Forelimb muscle (tissue), 1 donor: ENCODE measurements at regions not wholly inside any gene's neighbourhood (a gene's known extent, or its start where the extent isn't known, plus 50 kb on each side); places are given as distances from the start of the nearest gene placed in this dataset.

ENCODE experiments used
- DNase-seq: peaks from one replicate; pipeline ENCODE4 v3.0.0-alpha.2; 2013; ENCODE audit warnings: low read depth

GRCh38 chr21:43348170-43348766, 78.7 kb downstream of the SIK1 start:
- no peak for DNase-seq

- no peak for DNase-seq
Measured at GRCh38 chr21:43347461-43348169, 79.3 kb downstream of the SIK1 start.

- no peak for DNase-seq
Measured at GRCh38 chr21:43346551-43346950, 80.4 kb downstream of the SIK1 start.

GRCh38 chr21:43345746-43346409, 81.1 kb downstream of the SIK1 start:
- no peak for DNase-seq

DNA sequence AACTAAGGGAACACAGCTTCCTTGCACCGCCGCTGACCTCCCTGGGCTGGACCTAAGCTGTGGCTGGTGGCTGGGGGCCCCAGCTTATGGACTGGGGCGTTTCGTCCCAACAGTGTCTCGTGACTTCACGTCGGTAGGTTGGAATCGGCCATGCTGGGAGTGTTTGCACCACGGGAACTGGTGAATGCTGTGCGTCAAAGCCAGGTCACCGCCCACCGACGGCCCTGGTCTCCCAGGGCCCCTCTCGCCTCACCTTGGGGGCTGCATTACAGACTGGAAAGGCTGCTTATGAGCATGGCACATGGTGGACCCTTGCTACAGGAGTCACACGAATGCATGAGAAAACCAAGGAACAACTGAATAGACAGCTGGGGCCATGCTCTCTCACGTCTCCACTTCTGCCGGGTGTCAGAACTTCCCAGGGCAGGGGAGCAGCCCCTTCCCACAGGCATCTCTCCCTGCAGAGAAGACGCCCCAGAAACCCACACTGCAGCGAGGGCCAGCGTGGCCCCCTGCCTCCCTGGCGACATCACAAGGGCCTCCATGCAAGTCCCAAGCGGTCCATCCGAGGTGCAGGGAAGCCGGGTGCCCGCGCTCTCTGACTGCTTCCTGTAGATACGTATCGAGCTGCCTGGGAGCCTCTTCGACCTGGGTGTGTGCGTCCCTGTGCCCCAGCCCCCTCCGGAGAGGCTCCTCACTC, 81.7 kb downstream of the SIK1 start:
- DNase-seq = no peak

DNA sequence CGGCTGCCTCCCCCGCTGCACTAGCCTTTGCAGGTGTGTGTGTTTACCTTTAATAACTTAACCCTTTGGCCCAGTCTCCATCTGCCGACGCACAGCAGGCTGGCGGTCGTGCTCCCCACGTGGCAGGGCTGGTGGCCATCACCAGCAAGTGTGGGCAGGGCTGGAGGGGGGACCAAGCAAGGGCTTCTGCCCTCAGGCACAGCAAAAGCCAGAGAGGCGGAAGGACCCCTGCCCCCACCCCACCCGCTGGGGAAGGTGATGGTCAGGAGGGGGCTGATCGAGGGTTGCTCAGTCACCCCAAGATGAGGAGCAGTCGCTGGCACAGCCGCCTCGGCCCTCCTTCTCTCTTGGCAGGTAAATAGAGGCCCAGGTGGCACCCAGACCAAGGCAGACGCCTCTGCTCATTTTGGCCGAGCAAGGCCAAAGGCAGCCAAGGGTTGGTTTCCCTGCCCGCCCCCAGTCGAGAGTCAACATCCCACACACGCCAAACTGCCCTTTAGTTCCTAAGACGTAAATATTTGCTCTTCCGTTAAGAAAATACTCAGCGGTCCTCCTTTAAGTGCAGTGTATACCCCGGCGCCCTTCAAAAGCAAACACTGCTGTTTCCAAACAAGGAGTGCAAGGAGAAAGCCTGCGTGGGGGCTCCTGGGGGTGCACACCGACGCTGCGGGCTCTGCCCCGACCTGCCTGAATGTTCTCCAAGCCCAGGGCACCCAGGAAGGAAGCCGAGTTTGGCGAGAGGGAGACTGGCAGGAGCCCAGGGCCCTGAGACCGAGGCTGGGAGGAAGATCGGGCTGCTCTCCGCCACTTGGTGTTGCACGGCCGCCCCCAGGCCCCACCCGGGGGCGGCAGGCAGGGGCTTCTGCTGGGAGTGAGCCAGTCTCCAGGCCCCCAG, 82.7 kb downstream of the SIK1 start:
- DNase-seq = no peak

DNA sequence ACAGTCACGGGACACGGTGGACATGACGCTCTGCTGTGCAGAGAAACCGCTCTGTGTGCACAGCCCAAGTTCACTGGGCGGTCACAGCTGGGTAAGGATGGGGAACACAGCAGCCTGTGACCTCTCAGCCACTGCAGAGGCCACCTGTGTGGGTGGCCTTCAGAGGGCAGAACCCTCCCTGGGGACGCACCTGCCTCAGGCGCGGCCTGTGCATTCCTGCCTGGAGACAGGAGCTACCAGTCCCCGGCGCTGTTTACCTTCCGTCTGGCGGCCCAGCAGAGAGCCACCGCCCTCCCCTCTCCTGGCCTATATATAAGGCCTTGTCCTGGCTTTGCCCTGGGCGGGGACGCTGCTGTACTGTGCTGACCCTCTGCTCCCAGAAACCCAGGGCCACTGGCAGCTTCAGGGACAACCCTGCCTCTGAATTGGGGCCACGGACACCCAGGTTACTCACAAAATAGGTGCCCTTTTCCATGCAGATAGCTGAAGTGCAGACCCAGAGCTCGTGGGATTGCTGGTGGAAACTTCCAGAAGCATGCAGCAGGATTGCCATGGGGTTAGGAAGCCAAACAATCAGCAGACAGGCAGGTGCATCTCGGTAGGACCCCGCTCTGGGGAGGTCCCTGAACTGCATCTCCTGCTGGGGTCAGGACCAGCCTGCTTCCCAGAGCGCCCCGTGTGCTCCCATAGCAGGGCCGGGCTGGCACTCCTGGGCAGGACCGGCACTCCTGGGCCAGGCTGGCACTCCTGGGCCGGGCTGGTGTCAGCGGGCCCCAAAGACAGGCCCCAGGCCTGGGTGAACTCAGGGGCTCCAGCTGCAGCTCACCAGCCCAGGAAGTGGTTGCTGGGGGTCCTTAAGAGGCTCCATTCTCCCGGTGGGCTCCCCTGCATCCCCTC, 83.6 kb downstream of the SIK1 start:
- DNase-seq = no peak

- no peak for DNase-seq
Measured at GRCh38 chr21:43342301-43342881, 84.5 kb downstream of the SIK1 start.

DNA sequence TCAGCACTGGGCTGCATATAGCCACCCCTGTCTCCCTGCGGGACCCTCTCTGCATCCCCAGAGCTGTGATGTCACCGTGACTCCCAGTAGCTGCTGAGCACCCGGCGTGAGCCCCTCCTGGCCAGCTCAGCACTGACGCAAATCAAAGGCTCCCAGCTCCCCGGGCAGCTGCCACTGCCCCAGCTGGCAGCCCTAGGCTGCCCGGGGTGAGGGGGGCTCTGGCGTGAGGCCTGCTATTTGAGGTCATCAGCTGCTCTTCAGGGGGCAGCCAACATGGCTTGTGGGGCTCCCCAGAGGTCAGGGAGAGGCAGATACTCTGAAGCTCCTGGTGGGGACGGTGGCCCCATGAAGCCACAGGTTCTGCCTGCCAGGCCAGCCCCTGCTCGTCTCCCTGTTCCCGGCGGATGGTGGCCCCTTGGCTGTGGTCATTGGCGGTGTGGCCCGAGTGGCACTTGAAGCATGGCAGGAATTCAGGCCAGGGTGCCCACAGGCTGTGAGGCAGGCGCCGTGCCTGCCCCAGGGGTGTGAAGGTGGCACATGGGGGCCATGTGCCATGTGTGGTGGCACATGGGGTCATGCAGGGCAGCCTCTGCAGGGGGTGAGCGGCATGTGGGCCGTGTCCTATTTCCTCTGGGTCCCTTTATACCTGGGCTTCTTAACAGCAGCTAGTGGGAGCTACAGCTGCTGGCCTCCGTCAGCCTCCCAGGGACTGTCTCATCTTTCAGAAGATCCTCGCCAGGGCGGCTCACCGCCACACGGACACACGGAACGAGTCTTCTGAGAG, 85.4 kb downstream of the SIK1 start:
- no peak for DNase-seq

GRCh38 chr21:43340491-43341377, 86.2 kb downstream of the SIK1 start:
- no peak for DNase-seq

GRCh38 chr21:43339668-43340067, 87.3 kb downstream of the SIK1 start:
- no peak for DNase-seq

DNA sequence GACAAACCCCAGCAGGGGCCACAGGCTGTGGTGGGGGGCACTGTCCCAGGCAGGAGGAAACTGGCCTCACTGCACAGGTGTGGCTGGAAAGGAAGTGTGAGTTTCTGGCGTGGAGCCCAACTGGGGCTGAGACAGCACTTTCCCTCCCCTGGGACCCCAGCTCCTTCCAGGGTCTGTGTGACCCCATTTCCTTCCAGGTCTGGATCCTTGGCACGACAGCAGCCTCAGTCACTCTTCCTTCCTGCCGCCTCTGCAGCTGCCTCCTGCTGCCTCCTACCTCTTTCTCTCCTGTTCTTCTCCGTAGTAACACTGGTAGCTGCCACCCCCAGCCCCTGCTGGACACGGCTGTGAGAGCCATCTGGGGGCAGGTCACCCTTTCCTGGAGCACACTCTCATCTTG, 88.0 kb downstream of the SIK1 start:
- no peak for DNase-seq

GRCh38 chr21:43337901-43338655, 88.9 kb downstream of the SIK1 start:
- DNase-seq = no peak

GRCh38 chr21:43335119-43335518, 91.8 kb downstream of the SIK1 start:
- DNase-seq = no peak

DNA sequence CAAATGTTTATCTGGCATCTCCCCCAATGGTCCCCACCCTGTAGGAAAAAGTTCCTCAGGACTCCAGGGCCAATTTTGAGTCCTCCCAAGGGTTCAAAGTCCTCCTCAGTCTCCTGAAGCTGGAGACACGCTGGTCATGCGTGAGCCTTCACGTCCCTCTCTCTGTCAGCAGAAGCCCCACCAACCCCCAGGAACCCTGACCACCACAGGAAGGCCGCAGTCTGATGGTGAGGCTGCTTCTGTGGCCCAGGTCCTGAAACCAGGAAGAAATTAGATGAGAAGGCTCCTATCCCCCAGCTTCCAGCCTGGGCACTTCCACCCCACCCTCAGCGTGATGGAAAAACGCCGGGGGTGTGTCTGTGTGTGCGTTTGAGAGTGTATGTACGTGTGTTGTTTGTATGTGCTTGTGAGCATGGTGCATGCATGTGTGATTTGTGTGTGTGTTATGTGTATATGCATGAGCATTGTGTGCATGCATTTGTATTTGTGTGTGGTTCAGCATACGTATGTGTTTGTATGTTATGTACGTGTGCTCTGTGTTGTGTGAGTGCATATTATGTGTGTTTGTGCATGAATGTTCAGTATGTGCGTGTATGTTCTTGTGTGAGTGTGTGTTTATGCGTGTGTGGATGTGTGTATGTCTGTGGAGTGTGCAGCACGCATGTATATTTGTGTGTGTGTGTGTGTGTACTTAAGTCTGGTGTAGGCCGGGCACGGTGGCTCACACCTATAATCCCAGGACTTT, 92.5 kb downstream of the SIK1 start:
- DNase-seq = no peak

GRCh38 chr21:43333298-43334062, 93.5 kb downstream of the SIK1 start:
- DNase-seq = no peak
